PC-3 (cell line): ENCODE measurements at regions not wholly inside any gene's neighbourhood (a gene's known extent, or its start where the extent isn't known, plus 50 kb on each side); places are given as distances from the start of the nearest gene placed in this dataset.

Source experiments
- ATAC-seq: fragments of 200-7000 bp; cut with Tn5 transposase; 2 replicates; pipeline ENCODE4 v1.9.1; 2020; ENCODE audit warnings: mild to moderate bottlenecking, moderate library complexity
- BruUV-seq: library from RNA; stranded (reverse); fragments of 400-500 nt; replicated peaks from 2 replicates; lab custom pipeline; 2021; lab: Mats Ljungman, UMichigan
- CTCF ChIA-PET: fragments of 300-600 bp; sonication (Branson Sonifier 250); formaldehyde crosslinking; loops from one replicate; lab custom pipeline; 2022; ENCODE audit warnings: antibody characterized with exemption; lab: Charles Lee
- POLR2A ChIA-PET: fragments of 300-600 bp; sonication (Branson Sonifier 250); formaldehyde crosslinking; loops from one replicate; lab custom pipeline; 2022; ENCODE audit warnings: antibody characterized with exemption; ENCODE audit not compliant: unreplicated experiment; lab: Charles Lee
- DNase-seq: peaks from one replicate; pipeline ENCODE4 v3.0.0-alpha.2; 2015
- H2AFZ ChIP-seq: fragments of 300-600 bp; sonication (generic); 2 replicates; pipeline ENCODE4 v1.6.0; 2016; ENCODE audit warnings: antibody characterized with exemption, low read length
- H3F3A ChIP-seq: fragments of 300-600 bp; sonication (generic); one replicate; pipeline ENCODE4 v1.6.0; 2017; ENCODE audit warnings: antibody characterized with exemption, low read length, control low read depth, mild to moderate bottlenecking; ENCODE audit not compliant: unreplicated experiment
- H3K27ac ChIP-seq: fragments of 300-600 bp; sonication (generic); 2 replicates; pipeline ENCODE4 v1.5.1; 2016; ENCODE audit warnings: mild to moderate bottlenecking, low read length
- H3K27me3 ChIP-seq: fragments of 300-600 bp; sonication (generic); 2 replicates; pipeline ENCODE4 v1.6.1; 2016; ENCODE audit warnings: low read length, mixed read lengths
- H3K36me3 ChIP-seq: fragments of 300-600 bp; sonication (generic); 2 replicates; pipeline ENCODE4 v1.6.1; 2016; ENCODE audit warnings: low read depth, mixed run types, low read length, mixed read lengths
- H3K4me1 ChIP-seq: fragments of 300-600 bp; sonication (generic); 2 replicates; pipeline ENCODE4 v1.5.1; 2016; ENCODE audit warnings: low read length; ENCODE audit not compliant: insufficient read depth
- H3K4me2 ChIP-seq: fragments of 300-600 bp; sonication (generic); 2 replicates; pipeline ENCODE4 v1.6.0; 2016; ENCODE audit warnings: low read length
- H3K4me3 ChIP-seq: fragments of 300-600 bp; sonication (generic); 2 replicates; pipeline ENCODE4 v1.5.1; 2016; ENCODE audit warnings: mild to moderate bottlenecking, low read length, mixed read lengths
- H3K79me2 ChIP-seq: fragments of 300-600 bp; sonication (generic); 2 replicates; pipeline ENCODE4 v1.6.1; 2017; ENCODE audit warnings: low read length, mixed read lengths
- H3K9ac ChIP-seq: fragments of 300-600 bp; sonication (generic); 2 replicates; pipeline ENCODE4 v1.6.0; 2016; ENCODE audit warnings: mild to moderate bottlenecking, low read length
- H3K9me2 ChIP-seq: fragments of 300-600 bp; sonication (generic); replicated peaks from 2 replicates; pipeline ENCODE4 v1.6.1; 2016; ENCODE audit warnings: mixed run types, low read length, mixed read lengths
- H3K9me3 ChIP-seq: fragments of 300-600 bp; sonication (generic); 2 replicates; pipeline ENCODE4 v1.6.1; 2016; ENCODE audit warnings: low read length, mixed read lengths
- H4K20me1 ChIP-seq: fragments of 300-600 bp; sonication (generic); 2 replicates; pipeline ENCODE4 v1.6.1; 2016; ENCODE audit warnings: low read length, mixed read lengths
- EZH2 ChIP-seq: fragments of 300-600 bp; sonication (generic); IDR thresholded peaks from one replicate; pipeline ENCODE4 v1.6.1; 2017; ENCODE audit warnings: antibody characterized with exemption, mild to moderate bottlenecking, low read length; ENCODE audit not compliant: unreplicated experiment
- EZH2phosphoT487 ChIP-seq: fragments of 300-600 bp; sonication (generic); IDR thresholded peaks from 2 replicates; pipeline ENCODE4 v1.6.1; 2018; ENCODE audit warnings: mild to moderate bottlenecking, antibody characterized with exemption, low read length, borderline replicate concordance
- intact Hi-C: fragments of 100-400 bp; cut with micrococcal nuclease; formaldehyde crosslinking; loops from 2 replicates; pipeline ENCODE4 v1.9.0; 2023
- TF ChIP-seq, protein P1 (sequence below): fragments of 300-600 bp; sonication (generic); conservative IDR thresholded peaks from 2 replicates; pipeline ENCODE4 v1.5.1; 2017; ENCODE audit warnings: antibody characterized with exemption, low read depth, mild to moderate bottlenecking, low read length

GRCh38 chr18:78770823-78771139 is 208.8 kb upstream of the SALL3 start:
- no TSS peak for BruUV-seq
- H3K4me3 ChIP-seq, result no peak overlapping the region
- TF ChIP-seq EZH2phosphoT487 (no peak), EZH2 (no peak)
- TF ChIP-seq, protein P1, sequence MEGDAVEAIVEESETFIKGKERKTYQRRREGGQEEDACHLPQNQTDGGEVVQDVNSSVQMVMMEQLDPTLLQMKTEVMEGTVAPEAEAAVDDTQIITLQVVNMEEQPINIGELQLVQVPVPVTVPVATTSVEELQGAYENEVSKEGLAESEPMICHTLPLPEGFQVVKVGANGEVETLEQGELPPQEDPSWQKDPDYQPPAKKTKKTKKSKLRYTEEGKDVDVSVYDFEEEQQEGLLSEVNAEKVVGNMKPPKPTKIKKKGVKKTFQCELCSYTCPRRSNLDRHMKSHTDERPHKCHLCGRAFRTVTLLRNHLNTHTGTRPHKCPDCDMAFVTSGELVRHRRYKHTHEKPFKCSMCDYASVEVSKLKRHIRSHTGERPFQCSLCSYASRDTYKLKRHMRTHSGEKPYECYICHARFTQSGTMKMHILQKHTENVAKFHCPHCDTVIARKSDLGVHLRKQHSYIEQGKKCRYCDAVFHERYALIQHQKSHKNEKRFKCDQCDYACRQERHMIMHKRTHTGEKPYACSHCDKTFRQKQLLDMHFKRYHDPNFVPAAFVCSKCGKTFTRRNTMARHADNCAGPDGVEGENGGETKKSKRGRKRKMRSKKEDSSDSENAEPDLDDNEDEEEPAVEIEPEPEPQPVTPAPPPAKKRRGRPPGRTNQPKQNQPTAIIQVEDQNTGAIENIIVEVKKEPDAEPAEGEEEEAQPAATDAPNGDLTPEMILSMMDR, result no peak
- H3K79me2 ChIP-seq, result no peaks in the 10 kb centered on the region
- no peak for ATAC-seq
- intact Hi-C loops, result no loop called here
- no peak overlapping the region for H3K4me2 ChIP-seq
- no peaks in the 10 kb centered on the region for H3K9me3 ChIP-seq
- no peak overlapping the region for H2AFZ ChIP-seq
- no peaks in the 10 kb centered on the region for H3F3A ChIP-seq
- no peaks in the 10 kb centered on the region for H4K20me1 ChIP-seq
- no peak overlapping the region for H3K9ac ChIP-seq
- ChIA-PET CTCF (no interaction called here), POLR2A (no interaction called here)
- H3K4me1 ChIP-seq, result no peaks in the 10 kb centered on the region
- no peak for DNase-seq
- no peaks in the 10 kb centered on the region for H3K36me3 ChIP-seq
- no peak overlapping the region for H3K27ac ChIP-seq
- no peaks in the 10 kb centered on the region for H3K9me2 ChIP-seq
- peaks cover 80% of the 10 kb centered on the region for H3K27me3 ChIP-seq

- intact Hi-C loops, result no loop called here
- H3K27ac ChIP-seq, result no peak overlapping the region
- no peaks in the 10 kb centered on the region for H3K36me3 ChIP-seq
- no TSS peak for BruUV-seq
- no peaks in the 10 kb centered on the region for H3K9me3 ChIP-seq
- DNase-seq (no peak), ATAC-seq (no peak)
- no peak overlapping the region for H3K4me2 ChIP-seq
- peaks cover 79% of the 10 kb centered on the region for H3K27me3 ChIP-seq
- TF ChIP-seq EZH2phosphoT487 (no peak), EZH2 (no peak)
- TF ChIP-seq, protein P1, result no peak
- no peak overlapping the region for H3K4me3 ChIP-seq
- CTCF ChIA-PET, result no interaction called here
- no peaks in the 10 kb centered on the region for H3K4me1 ChIP-seq
- H3K9me2 ChIP-seq, result no peaks in the 10 kb centered on the region
- no peaks in the 10 kb centered on the region for H3F3A ChIP-seq
- no peak overlapping the region for H3K9ac ChIP-seq
- H2AFZ ChIP-seq, result no peak overlapping the region
- POLR2A ChIA-PET, result no interaction called here
- no peaks in the 10 kb centered on the region for H4K20me1 ChIP-seq
- H3K79me2 ChIP-seq, result no peaks in the 10 kb centered on the region
Observed at GRCh38 chr18:78771496-78772359, 207.9 kb upstream of the SALL3 start.
